Sigmoid colon (tissue), 6 donors: ENCODE measurements at regions not wholly inside any gene's neighbourhood (a gene's known extent, or its start where the extent isn't known, plus 50 kb on each side); places are given as distances from the start of the nearest gene placed in this dataset.

Experiments used
- DNase-seq: peaks from one replicate; pipeline ENCODE4 v3.0.0-alpha.2; 2019
- H3K27ac ChIP-seq, 4 donors: fragments of 200-600 bp; sonication (generic); one replicate each; pipeline ENCODE4 v1.5.1; 2016 to 2019; ENCODE audit warnings: mild to moderate bottlenecking in 1 of 4
- H3K27me3 ChIP-seq, 3 donors: fragments of 200-600 bp; sonication (generic); one replicate each; pipeline ENCODE4 v1.5.1; 2019; ENCODE audit warnings: mild to moderate bottlenecking in 1 of 3
- H3K36me3 ChIP-seq, 4 donors: fragments of 200-600 bp; sonication (generic); one replicate each; pipeline ENCODE4 v1.5.1; 2016 to 2019
- H3K4me1 ChIP-seq, 4 donors: fragments of 200-600 bp; sonication (generic); one replicate each; pipeline ENCODE4 v1.5.1; 2017 to 2019
- H3K4me3 ChIP-seq, 4 donors: fragments of 200-600 bp; sonication (generic); one replicate each; pipeline ENCODE4 v1.5.1; 2017 to 2019; ENCODE audit warnings: mild to moderate bottlenecking in 2 of 4, moderate library complexity in 1 of 4
- H3K9me3 ChIP-seq, 4 donors: fragments of 200-600 bp in 3 of 4; sonication (generic) in 3 of 4; one replicate each; pipeline versions ENCODE4 v1.5.1 to v1.6.1; 2013 to 2019
- CTCF ChIP-seq, 4 experiments: fragments of 450-650 bp in 3 of 4; fragments of 200-600 bp in 1 of 4; IDR thresholded peaks; one replicate each; pipeline ENCODE4 v1.5.1; 2016 to 2019; ENCODE audit warnings: antibody characterized with exemption in 4 of 4, mild to moderate bottlenecking in 3 of 4, moderate library complexity in 2 of 4
- EP300 ChIP-seq, 4 donors: sonication (generic); formaldehyde crosslinking; IDR thresholded peaks; one replicate each; pipeline ENCODE4 v1.6.1; 2017; ENCODE audit warnings: antibody characterized with exemption in 4 of 4
- POLR2A ChIP-seq, 2 donors: fragments of 450-650 bp; IDR thresholded peaks; one replicate each; pipeline ENCODE4 v1.6.1; 2016; ENCODE audit warnings: antibody characterized with exemption in 2 of 2, mild to moderate bottlenecking in 2 of 2, moderate library complexity in 2 of 2
- POLR2AphosphoS5 ChIP-seq, 4 donors: sonication (generic); formaldehyde crosslinking; IDR thresholded peaks; one replicate each; pipeline ENCODE4 v1.6.1; 2017; ENCODE audit warnings: antibody characterized with exemption in 4 of 4
- WGBS, 2 donors: extraction: QIAGEN DNeasy Blood & Tissue Kit; methylation state at CpG; one replicate each; pipeline ENCODE4 v1.1.7; 2013; 5-methylcytosine and 5-hydroxymethylcytosine counted together
- intact Hi-C: fragments of 100-400 bp; cut with DNase I; formaldehyde crosslinking; loops from one replicate; pipeline ENCODE4 v1.15.1; 2023
- donor health status: healthy with polysubstance abuse.
- donor health status: healthy.

GRCh38 chr5:172524573-172525021 lies 70.3 kb upstream of the SH3PXD2B start:
- H3K4me1 ChIP-seq = peaks cover 0 to 60% (median 37%) of the 10 kb centered on the region in 4 donors
- H3K27me3 ChIP-seq = no peaks in the 10 kb centered on the region
- 85 to 89% methylated on average over 6 of the region's 6 CpGs for WGBS, 2 donors
- H3K36me3 ChIP-seq = no peaks in the 10 kb centered on the region
- TF ChIP-seq POLR2A (IDR thresholded peaks at IDR 0.05) = no peak
- TF ChIP-seq CTCF (IDR thresholded peaks at IDR 0.05) = no peak
- TF ChIP-seq POLR2AphosphoS5 (IDR thresholded peaks at IDR 0.05) = peak; percentile 94 to 98 (median 96)
- peak; percentile 67 to 87 (median 81) for TF ChIP-seq EP300 (IDR thresholded peaks at IDR 0.05)
- H3K27ac ChIP-seq = peak overlapping the region; percentile 51 to 84 (median 78)
- intact Hi-C loops = loop anchor here (1.0 to 5.0 kb wide), 2 partner anchors 35 to 47 kb away; no protein-coding TSS in a partner anchor
- DNase-seq = peak; percentile 93
- H3K9me3 ChIP-seq = peaks cover 0 to 9% (median 3%) of the 10 kb centered on the region in 4 donors
- H3K4me3 ChIP-seq = no peak overlapping the region

- 92 to 94% methylated on average over 6 of the region's 6 CpGs for WGBS, 2 donors
- Histone ChIP-seq H3K4me3 (no peak overlapping the region), H3K9me3 (peaks cover 0 to 9% (median 3%) of the 10 kb centered on the region in 4 donors), H3K4me1 (peaks cover 0 to 52% (median 35%) of the 10 kb centered on the region in 4 donors), H3K27me3 (no peaks in the 10 kb centered on the region), H3K36me3 (no peaks in the 10 kb centered on the region), H3K27ac (peak overlapping the region in 3 of 4 donors; percentile 46 to 80 (median 77))
- peak; percentile 76 for DNase-seq
- no peak for TF ChIP-seq CTCF (IDR thresholded peaks at IDR 0.05)
- TF ChIP-seq EP300 (IDR thresholded peaks at IDR 0.05) = no peak
- TF ChIP-seq POLR2AphosphoS5 (IDR thresholded peaks at IDR 0.05) = peak in 3 of 4 donors; percentile 13 to 51 (median 34)
- TF ChIP-seq POLR2A (IDR thresholded peaks at IDR 0.05) = no peak
- intact Hi-C loops = loop anchor here (5.0 kb wide), 1 partner anchor 46 kb away; no protein-coding TSS in a partner anchor
Measured at GRCh38 chr5:172523146-172523745, 68.9 kb upstream of the SH3PXD2B start.

GRCh38 chr5:172521338-172521932 lies 67.1 kb upstream of the SH3PXD2B start:
- intact Hi-C loops = loop anchor here (5.0 kb wide), 1 partner anchor 44 kb away; no protein-coding TSS in a partner anchor
- no peak overlapping the region for H3K4me3 ChIP-seq
- TF ChIP-seq CTCF (IDR thresholded peaks at IDR 0.05) = no peak

GRCh38 chr5:172511952-172512351 lies 57.6 kb upstream of the SH3PXD2B start:
- Histone ChIP-seq H3K9me3 (peaks cover 0 to 4% (median 2%) of the 10 kb centered on the region in 4 donors), H3K4me1 (no peaks in the 10 kb centered on the region), H3K4me3 (no peak overlapping the region), H3K27me3 (no peaks in the 10 kb centered on the region), H3K36me3 (no peaks in the 10 kb centered on the region), H3K27ac (no peak overlapping the region)
- TF ChIP-seq POLR2AphosphoS5 (IDR thresholded peaks at IDR 0.05) = no peak
- no peak for TF ChIP-seq EP300 (IDR thresholded peaks at IDR 0.05)
- no peak for TF ChIP-seq POLR2A (IDR thresholded peaks at IDR 0.05)
- TF ChIP-seq CTCF (IDR thresholded peaks at IDR 0.05) = no peak
- no peak for DNase-seq
- intact Hi-C loops = no loop called here

More at GRCh38 chr5:172521338-172521932, 67.1 kb upstream of the SH3PXD2B start:
- no peak for DNase-seq
- Histone ChIP-seq H3K9me3 (peaks cover 0 to 9% (median 3%) of the 10 kb centered on the region in 4 donors), H3K27me3 (no peaks in the 10 kb centered on the region), H3K27ac (no peak overlapping the region), H3K36me3 (no peaks in the 10 kb centered on the region), H3K4me1 (peaks cover 0 to 36% (median 31%) of the 10 kb centered on the region in 4 donors)
- WGBS, 2 donors = 83 to 88% methylated on average over 3 of the region's 3 CpGs
